SW 1271 (cell line): ENCODE measurements at regions not wholly inside any gene's neighbourhood (a gene's known extent, or its start where the extent isn't known, plus 50 kb on each side); places are given as distances from the start of the nearest gene placed in this dataset.

ENCODE experiments used
- DNase-seq, 2 experiments: peaks; one replicate each; lab custom pipeline; 2025; lab: John Stamatoyannopoulos, UW

DNA sequence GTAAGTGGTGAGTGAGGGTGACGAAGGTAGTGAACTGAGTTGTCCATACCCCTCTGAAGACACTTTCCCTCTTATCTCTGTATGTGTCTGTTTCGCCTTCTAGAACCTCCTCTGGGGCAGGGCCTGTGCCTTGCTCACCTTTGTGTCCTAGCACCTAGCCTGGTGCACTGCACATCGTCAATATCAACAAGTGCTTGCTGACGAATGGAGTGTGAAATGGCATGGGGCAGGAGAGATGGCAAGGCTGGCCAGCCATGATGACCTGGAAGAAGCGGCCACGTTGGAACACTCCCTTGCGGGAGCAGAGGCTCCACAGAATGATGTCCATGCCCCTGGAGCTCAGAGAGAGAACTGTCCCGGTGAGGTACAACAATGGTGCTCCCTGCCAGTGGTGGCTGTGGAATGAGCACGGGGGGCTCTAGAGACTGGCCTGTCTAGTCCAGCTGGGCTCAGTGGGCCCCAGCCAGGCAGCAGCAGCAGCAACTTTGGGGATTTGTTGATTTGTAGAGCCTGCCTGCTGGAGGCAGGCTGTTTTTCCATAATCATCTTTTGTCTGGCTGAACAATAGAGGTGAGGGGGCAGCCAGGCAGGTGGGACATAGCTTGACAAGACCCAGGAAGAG, 112.2 kb upstream of the PJA1 start:
- no peak for DNase-seq

DNA sequence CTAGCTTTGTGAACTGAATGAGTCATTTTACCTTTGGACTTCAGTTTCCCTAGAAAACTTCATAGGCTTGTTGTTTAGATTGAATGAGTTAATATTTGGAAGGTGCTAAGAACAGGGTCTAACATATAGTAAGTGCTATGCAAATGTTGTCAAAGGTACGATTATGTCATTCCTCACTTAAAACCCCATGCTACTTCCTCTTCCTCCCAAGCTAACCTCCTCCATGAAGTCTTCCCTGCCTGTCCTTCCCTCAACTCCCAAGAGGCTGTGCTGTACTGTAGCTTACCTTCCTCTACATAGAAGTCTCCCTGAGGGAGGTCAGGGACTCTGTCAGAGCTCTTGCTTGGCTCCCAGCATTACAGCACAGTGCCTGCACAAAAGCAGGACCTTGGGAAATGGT, 103.4 kb upstream of the PJA1 start:
- DNase-seq = no peak

DNA sequence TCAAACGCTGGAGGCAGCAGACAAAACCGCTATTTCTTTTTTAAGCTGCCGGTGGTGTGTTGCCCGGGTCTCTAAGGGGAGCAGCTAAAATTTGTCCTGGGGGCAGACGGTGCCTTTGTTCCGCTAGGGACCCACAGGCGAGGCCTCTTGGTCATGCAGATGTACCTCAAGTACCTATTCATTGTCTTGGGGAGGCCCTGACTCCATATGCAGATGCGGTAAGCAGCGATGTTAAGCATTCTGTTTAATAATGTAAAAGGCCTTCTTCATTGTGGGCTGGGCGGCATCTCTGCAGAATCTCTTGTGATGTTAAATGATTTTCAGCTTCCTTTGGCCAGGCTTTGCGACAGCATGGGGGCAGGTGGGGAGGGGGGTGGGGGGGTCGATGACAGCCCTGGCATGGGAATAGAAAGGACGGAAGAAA, 98.9 kb upstream of the PJA1 start:
- no peak for DNase-seq

DNA sequence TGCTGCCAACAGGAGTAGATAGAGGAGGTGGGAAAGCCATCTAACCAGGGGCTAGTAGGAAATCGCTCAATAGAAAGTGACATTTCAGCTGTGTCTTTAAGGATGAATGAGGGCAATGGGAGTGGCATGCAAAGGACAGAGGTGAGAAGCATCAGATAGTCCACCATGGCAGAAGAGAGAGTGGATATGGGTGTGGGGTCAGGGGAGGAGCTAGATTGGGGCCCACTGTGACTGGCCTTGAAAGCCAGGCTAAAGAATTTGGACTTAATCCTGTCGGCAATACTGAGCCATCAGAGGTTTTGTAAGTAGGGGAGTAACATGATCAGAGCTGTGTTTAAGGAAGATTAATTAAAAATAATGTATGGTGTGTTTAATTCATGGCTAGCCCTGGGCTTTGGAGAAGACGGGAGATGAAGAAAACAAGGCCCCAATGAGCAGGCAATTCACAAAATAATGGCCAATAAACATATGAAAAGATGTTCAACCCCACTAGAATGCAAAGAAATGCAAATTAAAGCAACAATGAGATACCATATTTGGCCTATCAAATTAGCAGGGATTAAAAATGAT, 98.1 kb upstream of the PJA1 start:
- DNase-seq = no peak

DNA sequence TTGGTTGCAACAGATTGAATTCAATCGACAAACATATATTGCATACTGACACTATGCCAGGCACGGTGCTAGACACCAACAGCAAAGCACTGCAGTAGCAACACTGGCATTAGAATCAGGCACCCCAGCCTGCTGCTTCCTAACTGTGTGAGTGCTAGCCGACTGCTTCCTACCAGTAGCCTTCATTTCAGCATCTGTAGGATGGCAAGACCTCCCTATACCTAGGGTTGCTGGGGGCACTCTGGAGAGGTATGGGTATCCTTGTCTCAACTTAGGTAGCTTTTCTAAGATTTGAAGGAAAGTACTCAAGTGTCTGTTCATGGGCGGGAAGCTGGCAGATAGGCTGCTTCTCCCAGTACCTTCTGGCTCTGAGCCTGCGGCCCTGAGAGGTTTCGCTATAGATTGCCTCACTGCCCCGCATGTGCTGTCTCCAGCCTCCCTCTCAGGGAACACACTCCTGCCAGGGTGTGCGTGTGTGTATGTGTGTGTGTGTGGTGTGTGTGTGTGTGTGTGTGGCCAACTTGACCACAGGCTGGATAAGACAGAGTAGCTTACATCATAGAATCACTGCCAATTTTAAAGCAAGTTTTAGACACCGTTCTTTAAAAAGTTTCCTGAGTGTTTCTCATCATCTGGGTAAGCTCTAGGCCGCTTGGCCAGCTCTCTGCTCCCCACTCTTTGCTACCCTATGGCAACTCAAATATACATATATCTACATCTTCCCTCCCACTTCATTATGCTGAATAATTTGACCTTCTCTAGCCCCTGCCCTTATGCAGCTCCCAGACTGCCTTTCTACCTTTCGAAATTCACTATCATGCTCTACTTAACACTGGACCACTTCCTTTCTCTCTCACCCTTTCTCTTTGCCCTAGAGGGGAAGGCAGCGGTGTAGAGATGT, 97.0 kb upstream of the PJA1 start:
- DNase-seq = no peak

DNA sequence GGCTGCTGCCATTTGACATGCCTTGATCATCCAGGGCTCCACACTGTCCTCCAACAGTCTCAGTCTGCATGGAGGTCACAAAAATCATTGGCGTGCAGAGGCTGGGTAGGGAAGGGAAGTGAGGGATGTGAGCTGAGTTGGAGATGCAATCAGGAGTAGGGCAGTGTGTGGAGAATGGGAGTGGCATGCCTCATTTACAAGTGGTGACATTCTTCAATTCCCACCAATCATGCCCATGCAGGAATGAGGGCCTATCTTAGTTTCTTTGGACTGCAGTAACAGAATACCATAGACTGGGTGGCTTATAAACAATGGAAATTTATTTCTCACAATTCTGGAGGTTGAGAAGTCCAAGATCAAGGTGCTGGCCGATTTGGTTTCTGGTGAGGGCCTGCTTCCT, 94.9 kb upstream of the PJA1 start:
- DNase-seq = no peak

DNA sequence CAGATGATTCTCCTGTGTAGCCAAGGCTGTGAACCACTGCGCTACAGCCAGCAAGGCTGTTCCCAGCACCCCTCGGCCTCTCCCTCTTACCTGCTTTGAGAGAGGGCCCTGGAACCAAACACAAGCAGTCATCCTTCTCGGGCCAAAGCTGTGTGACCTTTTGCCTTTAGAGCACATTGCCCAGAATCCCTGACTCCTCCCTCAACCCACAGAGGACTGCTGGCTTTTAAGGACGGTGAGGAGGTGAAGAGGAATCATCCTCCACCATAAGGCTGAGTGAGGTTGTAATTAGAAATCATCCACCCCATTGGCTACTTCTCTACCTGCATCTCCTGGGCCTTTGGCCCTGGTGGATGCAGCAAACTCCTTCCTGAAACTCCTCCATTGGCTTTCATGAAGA, 93.6 kb upstream of the PJA1 start:
- no peak for DNase-seq

DNA sequence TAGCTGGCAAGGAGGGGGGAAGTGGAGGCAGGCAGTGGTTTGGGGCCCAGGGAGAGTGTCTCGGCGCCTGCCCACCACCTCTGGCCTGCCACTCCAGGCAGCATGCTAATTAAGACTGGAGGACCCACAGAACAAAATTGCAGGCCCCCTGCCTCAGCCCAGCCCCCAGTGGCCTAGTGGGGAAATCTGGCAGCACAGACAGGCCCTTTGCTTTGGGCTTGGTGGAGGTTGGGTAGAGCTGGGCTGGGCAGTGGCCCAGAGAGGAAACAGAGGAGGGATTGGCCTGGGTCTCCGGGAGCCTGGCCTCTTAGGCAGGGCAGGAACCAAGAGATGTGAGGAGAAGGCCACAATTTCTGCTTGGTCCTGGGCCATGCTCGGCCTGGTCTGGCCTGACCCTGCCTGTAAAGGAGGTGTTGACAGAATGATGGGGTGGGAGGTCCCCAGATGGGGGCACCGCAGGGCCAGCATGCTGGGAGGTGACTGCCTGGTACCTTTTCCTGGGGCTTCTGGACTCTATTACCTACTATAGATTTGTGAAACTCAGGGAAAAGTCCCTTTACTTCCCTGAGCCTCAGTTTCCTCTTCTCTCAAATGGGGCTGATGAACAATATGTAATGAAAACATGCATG, 92.4 kb upstream of the PJA1 start:
- DNase-seq = no peak

DNA sequence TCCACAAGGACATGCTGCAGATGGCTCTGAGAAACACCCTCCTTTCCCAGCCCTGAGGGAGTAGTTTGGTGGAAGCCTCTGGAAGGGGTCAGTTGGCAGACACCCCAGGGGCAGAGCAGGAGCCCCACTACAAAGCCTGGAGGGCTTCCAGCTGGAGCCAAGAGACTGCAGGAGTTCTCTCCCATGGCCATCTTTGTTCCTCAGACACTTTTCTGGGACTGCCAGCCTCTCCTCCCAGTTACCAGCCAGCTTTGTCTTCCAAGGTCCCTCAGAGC, 91.0 kb upstream of the PJA1 start:
- no peak for DNase-seq

DNA sequence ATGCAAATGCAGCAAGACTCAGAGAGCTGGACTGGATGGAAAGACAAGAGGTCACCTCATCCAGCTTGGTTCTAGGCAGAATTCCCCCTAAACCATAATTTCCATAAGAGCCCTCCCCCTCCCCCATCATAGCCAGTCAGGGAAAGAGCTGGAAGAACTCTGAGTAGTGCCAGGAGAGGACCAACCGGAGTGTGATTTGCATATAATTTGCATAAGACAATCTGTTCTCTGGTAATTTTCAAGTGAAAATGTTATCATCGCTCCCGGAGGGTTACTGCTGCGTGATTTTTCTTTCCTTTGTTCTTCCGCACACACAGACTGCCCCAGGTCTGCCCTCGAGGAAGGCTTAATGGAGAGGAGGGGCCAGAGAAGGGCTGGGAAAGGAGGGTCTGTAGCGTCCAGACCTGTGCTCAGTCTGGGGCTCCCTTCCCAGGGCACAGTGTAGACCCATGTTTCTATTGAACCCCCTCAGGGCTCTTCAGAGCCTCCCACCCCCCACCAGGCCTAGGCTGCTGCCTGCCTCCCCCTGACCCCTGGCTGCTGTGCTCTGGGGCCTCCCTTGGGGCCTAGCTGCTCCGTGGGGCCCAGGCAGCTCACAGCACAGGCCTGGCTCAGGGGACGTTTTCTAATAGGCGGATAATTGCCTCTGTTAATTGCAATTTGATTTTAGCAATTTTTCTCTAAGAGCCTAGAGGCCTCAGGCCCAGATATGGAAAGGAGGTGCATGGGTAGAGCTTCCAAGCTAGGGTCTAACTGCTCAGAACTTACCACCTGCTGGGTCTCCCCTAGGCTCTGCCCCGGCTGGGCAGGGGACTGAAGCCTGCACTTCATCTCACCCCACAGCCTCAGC, 90.4 kb upstream of the PJA1 start:
- DNase-seq = no peak

DNA sequence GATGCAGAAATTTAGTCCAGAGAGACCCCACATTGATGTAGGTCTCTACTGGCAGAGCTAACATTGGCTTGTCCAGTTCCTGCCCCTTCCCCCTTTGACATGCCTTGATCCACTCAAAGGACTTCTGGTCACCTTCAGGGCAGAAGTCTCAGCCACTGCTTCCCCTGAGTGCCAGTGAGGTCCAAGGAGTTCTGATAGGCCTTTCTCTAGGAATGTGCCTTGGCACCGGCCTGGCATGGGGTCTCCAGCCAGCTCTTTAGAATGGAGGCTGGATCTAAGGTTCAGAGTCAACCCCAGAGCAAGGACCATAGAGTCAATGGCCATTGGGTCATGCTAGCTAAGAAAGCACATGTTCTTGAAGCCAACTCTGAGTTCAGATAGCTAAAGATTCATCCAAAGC, 88.6 kb upstream of the PJA1 start:
- DNase-seq = no peak

DNA sequence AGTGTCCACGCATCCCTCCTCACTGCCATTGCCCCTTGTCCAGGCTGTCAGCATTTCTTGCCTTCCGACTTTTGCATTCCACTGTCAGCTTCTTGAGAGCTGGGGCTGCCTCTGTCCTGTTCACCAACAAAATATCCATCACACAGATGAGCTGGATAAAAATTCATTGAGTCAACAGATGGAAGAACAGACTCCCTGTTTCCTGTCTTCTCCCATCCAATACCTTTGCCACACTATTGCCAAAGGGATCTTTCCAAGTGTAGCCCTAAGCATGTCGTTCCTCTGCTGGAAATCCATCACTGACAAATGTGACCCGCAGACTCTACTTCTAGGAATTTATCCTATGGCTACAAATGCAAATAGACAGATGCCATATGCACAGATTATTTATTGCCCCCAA, 78.0 kb upstream of the PJA1 start:
- DNase-seq = no peak

DNA sequence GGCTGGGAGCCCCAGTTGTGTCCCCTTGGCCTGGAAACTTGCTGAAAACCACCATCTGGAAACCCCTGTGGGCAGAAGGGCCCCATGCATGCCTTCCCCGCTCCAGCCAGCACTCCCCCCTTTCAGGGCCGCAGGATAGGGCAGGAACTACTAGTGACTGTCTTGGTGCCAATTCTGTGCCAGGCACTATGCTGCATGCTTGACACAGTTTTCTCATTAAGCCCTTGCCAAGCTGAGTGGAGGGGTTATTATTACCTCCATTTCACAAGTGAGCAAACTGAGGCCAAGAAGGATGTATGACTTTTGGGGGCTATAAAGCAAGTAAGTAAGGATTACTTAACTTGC, 73.6 kb upstream of the PJA1 start:
- no peak for DNase-seq

DNA sequence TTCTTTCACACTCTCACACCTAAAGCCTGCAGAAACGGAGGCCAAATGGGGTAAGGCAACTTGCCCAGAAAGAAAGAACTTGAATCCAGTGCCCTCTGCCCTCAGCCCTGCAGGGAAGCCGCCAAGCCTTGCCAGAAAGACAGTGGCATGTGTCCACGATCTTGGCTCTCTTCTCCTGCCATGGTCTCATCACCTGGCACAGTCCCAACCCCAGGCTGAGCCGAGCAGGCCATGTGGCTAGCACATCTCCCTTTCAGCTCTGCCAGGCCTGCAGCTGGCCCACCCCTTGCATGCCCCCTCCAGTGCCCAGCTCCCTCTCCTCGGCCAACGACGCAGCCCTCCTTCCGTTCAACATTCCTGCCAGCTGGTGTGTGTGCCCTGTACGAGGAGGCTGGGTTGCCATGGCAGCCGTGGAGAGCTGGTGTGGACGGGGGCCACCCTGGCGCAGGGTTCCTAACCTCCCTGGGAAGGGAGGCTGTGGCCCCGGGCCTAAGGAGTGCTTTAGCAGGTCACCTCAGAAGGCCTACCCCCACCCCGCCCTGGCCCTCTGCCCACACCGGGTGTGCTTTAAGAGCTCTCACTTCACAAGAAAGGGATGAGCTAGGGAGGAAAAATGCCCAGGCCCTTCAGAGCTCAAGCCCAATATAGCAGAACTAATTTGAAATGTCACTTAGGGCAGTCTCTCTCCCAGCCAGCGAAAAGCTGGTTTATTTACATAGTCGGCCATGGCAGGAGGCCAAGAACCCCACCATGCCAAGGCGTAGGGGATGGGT, 73.0 kb upstream of the PJA1 start:
- DNase-seq = no peak

DNA sequence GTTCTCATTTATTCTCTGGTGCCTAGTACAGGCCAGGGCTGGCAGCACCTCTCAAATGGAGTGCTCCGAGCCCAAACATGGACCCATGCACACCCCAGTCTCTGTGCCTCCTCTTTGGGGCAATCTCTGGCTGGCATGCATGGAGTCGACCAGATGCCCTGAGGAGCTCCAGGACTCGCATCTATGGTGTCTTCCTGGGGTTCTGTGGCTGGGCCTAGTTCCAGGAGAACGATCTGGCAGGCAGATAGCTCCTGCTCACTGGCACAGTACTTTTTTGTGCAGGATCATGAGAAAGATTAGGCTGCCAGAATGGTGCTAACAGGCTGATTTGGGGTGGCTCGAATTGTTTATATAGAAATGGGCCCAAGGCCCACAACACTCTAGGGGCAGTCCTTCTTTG, 72.0 kb upstream of the PJA1 start:
- no peak for DNase-seq

DNA sequence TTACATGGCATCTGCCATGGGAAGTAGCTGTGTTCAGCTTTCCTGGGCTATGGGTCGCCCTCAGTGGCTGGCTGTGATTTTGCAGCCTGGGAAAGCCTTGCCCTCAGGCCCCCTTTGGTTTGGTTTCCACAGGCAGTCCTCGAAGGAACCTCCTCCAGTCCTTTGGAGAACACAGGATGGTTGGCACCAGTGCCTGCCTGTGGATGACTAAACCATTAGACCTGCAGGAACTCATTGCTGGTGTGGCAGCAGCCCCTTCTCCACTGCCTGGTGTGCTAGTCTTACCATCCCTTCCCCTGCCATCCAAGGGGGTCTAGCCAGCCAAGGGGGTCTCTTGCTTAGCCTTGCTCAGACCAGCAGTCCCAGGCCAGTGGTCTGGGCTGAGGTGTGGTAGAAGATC, 71.4 kb upstream of the PJA1 start:
- DNase-seq = no peak

DNA sequence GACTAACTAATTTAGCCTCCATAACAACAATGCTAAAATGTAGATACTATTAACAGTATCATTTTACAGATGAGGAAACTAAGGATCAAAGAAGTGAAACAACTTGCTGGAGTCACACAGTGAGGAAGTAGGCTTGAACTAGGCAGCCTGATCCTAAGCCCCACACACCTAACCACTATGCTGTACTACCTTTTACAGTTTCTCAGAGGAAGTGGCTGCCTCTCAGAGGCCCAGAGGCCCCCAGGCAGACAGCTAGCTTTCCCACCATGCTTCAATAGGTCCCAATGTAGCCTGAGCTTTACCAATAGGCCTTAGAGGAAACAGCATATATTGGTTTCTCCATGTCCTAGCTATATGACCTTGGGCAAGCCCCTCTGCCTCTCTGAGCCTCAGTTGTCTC, 69.4 kb upstream of the PJA1 start:
- DNase-seq = no peak

DNA sequence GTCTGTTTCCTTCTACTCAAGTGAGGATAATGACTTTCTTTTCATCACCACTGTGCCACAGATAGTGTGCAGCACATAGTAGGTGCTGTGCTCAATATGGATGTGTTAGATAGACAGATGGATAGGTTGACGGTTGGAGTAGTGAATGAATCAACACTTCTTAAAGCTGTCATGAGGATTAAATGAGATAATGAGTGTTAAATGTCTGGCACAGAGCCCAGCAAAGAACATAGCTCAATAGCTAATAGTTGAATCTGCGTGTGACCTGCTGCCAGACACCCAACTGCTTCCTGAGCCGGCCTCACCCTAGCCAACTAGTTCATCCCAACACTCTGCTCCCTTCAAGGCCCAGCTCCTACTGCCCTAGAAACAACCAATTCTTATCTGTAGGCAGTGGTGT, 67.7 kb upstream of the PJA1 start:
- no peak for DNase-seq

DNA sequence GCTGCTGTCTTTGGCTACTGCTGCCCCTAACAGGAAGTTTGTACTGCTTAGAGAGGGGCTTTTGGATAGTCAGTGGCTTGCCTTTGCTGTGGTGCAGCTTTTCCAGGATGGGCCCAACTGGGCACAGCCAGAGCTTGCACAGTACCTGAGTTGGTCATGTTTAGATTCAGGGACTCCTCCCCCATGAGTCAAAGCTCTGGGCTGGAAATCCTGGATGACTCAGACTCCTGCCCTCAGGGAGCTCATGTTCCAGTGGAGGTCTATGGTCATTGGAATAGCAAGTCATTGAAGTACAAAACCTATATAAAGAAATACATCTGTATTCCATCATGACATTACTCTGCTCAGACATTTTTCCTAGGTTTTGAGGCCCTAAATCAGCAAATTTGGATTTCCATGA, 66.7 kb upstream of the PJA1 start:
- no peak for DNase-seq

DNA sequence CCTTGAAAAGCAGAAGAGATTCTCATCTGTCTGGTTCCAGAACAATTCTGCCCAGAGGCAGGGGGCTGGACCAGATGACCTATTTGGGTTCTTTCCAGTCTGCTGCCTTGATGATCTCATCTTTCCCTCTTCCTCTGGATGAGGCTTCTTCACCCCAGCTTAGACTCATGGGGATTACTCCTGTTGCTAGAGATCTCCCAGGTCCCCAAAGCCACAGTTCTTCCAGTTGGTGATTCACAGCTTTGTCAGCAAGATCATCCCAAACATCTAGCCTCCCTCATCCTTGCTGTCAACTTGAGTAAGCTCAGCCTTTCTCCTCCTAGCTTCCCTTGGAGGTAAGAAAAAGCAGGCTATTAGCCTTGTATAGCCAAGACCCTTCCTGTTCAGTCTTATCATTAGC, 64.2 kb upstream of the PJA1 start:
- DNase-seq = no peak

DNA sequence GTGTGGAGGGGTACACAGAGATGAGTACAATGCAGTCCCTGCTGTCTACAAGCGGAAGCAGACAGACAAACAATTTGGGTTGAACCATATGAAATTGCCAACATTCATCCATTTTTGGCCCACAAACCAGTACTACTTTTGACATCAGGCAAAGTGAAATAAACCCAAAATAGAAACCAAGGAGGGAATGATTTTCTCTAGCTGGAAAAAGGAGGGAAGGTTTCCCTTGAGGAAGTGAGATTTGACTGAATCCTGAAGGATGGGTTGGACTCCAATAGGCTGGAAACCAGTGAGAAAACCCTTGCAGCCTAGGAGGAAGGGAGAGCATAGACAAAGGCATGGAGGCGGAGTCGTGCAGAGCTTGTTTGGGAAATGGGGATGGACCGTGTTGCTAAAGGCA, 63.5 kb upstream of the PJA1 start:
- DNase-seq = no peak
